ENCODE measurements at regions not wholly inside any gene's neighbourhood (a gene's known extent, or its start where the extent isn't known, plus 50 kb on each side); places are given as distances from the start of the nearest gene placed in this dataset.

GRCh38 chr15:59945036-59945435 lies 59.1 kb upstream of the FOXB1 start:
- Histone ChIP-seq H3K9me3 (no peaks in the 10 kb centered on the region), H3K27me3 (no peaks in the 10 kb centered on the region), H3K36me3 (no peaks in the 10 kb centered on the region), H3K27ac (no peak overlapping the region), H3K4me1 (no peaks in the 10 kb centered on the region), H3K4me3 (no peak overlapping the region)
- DNase-seq: no peak
- intact Hi-C loops (cut with DNase I): no loop called here
- TF ChIP-seq CTCF (IDR thresholded peaks at IDR 0.05): no peak
- no peak for ATAC-seq

GRCh38 chr15:59941612-59942011 lies 62.5 kb upstream of the FOXB1 start:
- intact Hi-C loops (cut with DNase I): no loop called here
- DNase-seq: no peak
- no peak overlapping the region for H3K4me3 ChIP-seq
- H3K9me3 ChIP-seq: no peaks in the 10 kb centered on the region
- TF ChIP-seq CTCF (IDR thresholded peaks at IDR 0.05): no peak
- no peaks in the 10 kb centered on the region for H3K36me3 ChIP-seq
- no peak for ATAC-seq
- H3K27me3 ChIP-seq: peaks cover 0 to 12% of the 10 kb centered on the region in 2 donors
- no peak overlapping the region for H3K27ac ChIP-seq
- H3K4me1 ChIP-seq: no peaks in the 10 kb centered on the region

- Histone ChIP-seq H3K27me3 (peaks cover 0 to 15% of the 10 kb centered on the region in 2 donors), H3K4me1 (no peaks in the 10 kb centered on the region), H3K4me3 (no peak overlapping the region), H3K9me3 (no peaks in the 10 kb centered on the region), H3K27ac (no peak overlapping the region), H3K36me3 (no peaks in the 10 kb centered on the region)
- DNase-seq (no peak), ATAC-seq (no peak)
- TF ChIP-seq CTCF (IDR thresholded peaks at IDR 0.05): no peak
- intact Hi-C loops (cut with DNase I): no loop called here
Measured at GRCh38 chr15:59940928-59941327, 63.2 kb upstream of the FOXB1 start.

GRCh38 chr15:59940456-59940855 lies 63.7 kb upstream of the FOXB1 start:
- intact Hi-C loops (cut with DNase I): no loop called here
- H3K27ac ChIP-seq: no peak overlapping the region
- no peak for DNase-seq

GRCh38 chr15:59936741-59937140 lies 67.4 kb upstream of the FOXB1 start:
- H3K4me3 ChIP-seq: no peak overlapping the region
- H3K27ac ChIP-seq: no peak overlapping the region
- peak in 1 of 4 donors; percentile 45 for DNase-seq
- intact Hi-C loops (cut with DNase I): no loop called here
- H3K36me3 ChIP-seq: no peaks in the 10 kb centered on the region
- H3K27me3 ChIP-seq: peaks cover 0 to 18% of the 10 kb centered on the region in 2 donors
- no peak for ATAC-seq
- no peak for TF ChIP-seq CTCF (IDR thresholded peaks at IDR 0.05)
- no peaks in the 10 kb centered on the region for H3K4me1 ChIP-seq
- no peaks in the 10 kb centered on the region for H3K9me3 ChIP-seq

More at GRCh38 chr15:59940456-59940855, 63.7 kb upstream of the FOXB1 start:
- no peaks in the 10 kb centered on the region for H3K36me3 ChIP-seq
- H3K27me3 ChIP-seq: peaks cover 0 to 15% of the 10 kb centered on the region in 2 donors
- H3K4me3 ChIP-seq: no peak overlapping the region
- H3K9me3 ChIP-seq: no peaks in the 10 kb centered on the region
- no peaks in the 10 kb centered on the region for H3K4me1 ChIP-seq
- TF ChIP-seq CTCF (IDR thresholded peaks at IDR 0.05): no peak
- no peak for ATAC-seq

Measured in left lung (tissue), 4 donors.